Stimulated activated CD8-positive, alpha-beta memory T cell treated with anti-CD3 and anti-CD28 coated beads, Interleukin-7, amount 100 ng/mL, for 4 hours (primary cell): ENCODE measurements at regions not wholly inside any gene's neighbourhood (a gene's known extent, or its start where the extent isn't known, plus 50 kb on each side); places are given as distances from the start of the nearest gene placed in this dataset.

Source experiments
- DNase-seq, 2 donors: peaks; one replicate each; pipeline ENCODE4 v3.0.0-alpha.2; 2020; ENCODE audit warnings: low read depth in 2 of 2

DNA sequence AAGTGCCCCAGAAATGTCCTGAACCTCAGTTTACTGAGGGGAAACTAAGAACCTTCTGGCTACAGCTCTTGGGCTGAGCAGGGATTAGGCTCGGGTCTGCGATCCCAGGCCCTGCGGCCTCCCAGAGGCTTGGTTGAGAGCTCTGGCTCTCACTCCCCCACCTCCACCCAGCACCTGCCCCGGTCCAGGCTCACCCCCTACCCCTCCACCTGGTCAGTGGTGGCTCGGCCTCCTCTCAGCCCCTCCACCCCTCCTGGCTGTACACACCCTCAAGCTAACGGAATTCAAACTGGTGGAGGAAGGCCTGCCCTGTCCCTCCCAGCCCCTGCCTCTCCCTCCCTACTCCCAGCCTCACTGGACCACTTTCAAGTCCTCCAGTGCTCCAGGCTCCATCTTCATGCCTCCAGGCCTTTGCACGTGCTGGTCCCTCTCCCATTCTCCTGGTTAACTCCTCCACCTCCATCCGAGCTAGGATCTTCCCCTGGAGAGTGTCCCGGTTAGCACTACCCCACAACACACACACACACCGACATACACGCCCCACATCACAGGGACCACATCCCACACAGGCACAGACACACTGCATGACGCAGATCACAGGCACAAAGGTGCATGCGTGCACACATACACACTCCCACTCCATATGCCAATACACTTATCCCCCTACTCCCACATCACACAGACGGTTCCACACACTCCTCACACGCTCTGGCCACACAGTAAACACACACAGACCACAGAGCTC is 130.9 kb downstream of the C9orf50 start:
- DNase-seq, result peak; percentile 51 to 62

DNA sequence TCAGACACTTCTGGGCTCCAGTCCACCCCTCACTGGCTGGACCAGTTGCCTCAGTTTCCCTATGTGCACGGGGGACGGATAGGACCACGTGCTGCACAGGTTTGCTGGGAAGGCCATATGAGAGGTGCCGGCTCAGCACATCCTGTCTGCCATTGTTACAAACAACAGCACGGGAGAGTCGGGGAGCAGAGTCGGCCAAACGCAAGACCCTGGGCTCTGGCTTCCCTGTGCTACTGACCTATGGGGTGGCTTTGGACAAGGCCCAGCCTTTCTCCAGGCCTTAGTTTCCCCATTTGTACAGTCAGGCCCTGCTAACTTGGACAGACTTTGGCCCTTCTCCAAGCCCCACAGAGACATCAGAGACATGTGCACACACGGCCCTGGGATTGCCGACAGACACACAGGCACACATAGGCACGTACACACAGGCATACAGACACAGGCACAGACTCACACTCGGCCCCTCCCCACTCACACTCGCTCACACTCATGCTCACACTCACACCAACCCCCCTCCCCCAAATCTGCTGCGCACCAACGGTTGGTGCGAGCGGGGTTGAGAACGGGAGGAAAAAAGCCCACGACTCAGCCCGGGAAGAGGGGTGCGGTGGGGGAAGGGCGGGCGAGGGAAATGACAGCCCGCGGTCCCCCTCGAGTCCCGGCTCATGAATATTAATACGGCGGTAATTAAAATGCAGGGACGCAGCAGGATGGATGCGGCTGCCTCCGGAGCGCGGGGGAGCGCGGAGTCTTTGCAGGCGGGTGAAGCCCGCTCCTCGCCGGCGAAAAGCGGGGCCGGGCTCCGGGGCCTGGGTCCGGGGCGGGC is 133.0 kb downstream of the C9orf50 start:
- peak in 1 of 2 donors; percentile 29 for DNase-seq

DNA sequence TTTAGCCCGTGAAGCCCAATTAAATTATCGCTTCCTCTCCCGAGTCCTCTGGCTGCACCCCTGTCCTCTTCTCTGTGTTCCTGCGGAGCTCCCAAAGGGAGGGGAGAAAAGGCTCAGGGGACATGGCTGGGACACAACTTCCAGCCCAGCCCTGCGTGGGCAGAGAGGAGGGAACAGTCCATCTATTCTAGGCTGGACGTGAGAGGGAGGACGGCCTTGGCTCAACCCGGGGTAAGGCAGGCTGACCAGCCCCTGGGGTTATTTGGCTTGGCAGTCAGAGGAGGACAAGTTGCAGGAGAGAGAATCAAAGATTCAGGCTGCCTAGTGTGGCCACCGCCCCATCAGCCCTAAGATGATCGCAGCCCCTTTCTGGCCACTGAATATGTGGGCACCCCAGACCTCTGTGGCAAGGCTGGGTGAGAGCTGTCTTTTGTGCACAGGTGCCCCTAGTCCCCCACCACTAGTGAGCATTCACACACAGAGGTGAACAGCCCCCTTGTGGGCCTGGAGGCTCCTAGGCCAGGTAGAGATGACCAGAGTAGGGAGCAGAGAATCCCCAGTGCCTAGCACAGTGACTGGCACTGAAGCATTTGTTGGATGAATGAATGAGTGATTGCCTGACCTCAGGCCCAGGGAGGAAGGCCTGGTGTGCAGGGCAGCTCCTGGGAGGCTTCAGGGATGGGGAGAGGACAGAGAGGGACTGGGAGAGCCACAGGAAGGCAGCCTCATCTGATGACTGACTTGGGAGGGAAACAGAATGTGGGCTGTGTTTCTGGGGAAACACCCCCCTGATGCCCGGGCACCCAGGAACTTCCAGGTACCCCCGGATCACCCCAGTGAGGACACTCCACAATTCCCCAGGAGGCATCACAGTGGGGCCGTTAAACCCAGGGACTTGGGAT is 133.9 kb downstream of the C9orf50 start:
- DNase-seq, result no peak

DNA sequence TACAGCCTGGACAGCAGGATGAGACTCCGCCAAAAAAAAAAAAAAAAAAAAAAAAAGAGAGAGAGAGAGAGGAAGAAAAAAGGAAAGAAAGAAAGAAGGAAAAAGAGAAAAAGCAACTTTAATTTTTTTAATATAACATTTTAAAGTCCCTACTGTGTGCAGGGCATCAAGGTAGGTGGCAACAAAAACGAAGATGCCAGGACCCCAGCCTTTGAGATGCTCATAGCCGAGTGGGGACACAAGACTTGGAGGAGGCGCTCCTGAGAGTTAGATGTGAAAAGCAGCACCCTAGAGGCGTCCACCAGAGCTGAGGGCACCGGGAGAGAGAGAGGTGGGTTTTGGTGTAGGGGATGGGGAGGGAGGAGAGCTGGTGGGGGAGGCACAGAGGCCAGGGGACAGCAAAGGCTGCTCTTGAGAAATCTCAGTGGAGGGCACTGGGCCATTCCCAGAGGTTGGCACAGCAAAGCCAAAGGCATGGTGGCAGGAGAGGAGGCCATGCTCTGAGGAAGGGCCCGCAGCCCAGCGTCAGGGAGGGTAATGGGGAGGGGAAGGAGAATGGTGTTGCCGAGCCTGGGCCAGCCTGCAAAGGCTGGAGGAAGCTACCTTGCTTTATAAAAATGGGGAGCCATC is 135.6 kb downstream of the C9orf50 start:
- DNase-seq, result no peak

DNA sequence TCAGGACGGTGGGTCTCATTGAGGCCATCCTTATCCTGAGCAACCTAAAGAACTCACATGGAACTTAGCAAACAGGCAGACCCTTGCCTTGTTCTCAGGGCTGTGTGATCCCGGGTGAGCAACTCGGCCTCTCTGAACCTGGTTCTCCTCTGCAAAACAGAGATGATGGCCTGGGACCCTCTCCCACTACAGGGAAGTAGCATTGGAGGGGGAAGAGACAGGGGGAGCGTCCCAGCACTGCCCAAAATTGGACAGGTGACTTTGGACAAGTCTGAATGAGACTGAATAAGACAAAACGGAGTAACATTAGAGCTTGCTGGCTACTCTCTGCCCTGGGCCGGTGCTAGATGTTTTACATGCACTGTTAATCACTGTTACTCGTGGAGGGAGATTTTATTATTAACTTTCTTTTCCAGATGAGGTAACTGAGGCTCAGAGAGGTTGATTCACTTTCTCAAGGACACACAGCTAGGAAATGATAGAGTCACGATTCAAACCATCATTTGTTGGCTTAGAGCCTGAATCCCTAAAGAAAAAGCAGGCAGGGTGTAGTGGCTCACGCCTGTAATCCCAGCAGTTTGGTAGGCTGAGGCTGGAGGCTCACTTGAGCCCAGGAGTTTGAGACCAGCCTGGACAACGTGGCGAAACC is 136.4 kb downstream of the C9orf50 start:
- DNase-seq, result no peak

DNA sequence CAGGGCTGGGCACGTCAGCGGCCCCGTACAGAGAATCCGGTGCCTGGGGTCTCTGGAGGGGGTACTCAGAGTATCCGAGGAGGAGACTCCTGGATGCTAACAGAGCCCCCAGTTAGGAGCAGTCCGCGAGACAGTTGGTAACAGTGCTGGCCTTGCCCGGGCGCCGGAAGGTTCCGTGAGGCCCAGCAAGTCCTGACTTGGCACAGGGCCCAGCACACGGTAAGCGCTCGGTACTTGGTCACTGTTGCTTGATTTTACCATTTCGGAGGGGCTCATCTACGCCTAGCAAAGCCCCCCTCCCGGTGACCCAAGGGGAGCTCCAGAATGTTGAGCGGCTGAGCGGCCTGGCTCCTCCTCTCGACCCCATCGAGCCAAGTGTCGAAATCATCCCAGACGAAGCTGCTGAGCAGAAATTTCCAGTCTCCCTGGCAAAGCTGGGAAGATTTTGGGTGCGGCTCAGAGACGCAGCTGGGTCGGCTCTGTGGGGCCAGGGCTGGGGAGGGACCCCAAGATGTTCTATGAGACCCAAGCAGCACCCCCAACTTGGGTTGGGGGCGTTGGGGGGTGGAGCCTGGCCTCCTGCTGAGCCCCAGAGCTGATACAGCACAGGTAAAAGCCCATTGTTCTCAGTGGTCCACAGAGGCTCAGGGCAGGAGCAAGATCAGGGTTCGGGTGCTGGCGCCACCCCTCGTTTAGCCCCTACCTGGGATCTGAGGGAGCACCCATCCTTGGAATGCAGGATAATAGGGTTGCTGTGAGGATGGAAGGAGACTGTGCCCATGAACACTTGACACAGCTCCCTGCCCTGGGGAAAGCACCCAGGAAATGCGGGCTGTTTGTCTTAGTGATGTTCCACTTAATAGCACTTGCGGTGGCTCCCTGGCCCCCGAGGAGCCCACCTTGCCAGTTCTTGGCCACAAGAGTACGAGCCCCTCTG is 137.2 kb downstream of the C9orf50 start:
- DNase-seq, result no peak

DNA sequence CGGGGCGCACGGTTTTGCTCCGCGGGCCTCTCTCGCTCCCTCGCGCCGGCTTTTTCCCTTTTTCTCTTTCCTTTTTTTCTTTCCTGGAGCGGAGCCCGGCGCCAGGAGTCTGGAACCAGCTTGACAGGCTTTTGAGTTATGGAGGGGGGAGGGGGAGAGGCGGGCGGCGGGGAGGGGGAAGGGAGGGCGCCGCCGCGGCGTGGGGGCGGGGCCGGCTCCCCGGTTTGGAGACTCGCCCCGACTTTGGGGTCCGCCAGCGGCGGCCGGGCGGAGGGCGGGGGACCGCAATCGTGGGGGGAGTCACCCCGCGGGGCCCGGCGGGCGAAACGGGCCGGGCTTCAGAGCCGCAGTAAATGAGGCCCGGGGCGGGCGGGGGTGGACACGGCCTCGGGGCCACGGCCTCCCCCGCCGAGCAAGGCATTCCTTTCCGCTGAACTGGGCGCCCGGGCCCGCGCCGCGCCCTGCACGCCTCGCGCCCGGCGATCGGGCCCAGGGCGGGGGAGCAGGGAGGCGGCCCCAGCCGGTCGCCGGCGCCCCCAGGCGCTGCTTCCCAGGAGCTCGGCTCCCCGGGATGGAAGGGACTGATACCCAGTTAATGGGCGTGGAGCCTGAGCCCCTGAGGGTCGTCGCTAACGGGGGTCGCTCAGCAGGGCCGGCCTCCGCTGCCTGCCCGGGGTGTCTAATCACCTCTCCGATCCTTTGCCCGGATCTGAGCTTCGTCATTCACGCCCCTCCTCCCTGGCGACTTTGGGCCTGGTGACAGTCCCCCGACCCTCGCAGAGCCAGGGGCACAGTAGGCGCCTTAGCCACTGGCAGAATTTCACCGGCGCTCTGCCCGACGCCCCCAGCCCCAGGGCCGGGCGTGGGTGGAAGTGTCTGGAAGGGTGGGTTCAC is 138.1 kb downstream of the C9orf50 start:
- DNase-seq, result no peak

DNA sequence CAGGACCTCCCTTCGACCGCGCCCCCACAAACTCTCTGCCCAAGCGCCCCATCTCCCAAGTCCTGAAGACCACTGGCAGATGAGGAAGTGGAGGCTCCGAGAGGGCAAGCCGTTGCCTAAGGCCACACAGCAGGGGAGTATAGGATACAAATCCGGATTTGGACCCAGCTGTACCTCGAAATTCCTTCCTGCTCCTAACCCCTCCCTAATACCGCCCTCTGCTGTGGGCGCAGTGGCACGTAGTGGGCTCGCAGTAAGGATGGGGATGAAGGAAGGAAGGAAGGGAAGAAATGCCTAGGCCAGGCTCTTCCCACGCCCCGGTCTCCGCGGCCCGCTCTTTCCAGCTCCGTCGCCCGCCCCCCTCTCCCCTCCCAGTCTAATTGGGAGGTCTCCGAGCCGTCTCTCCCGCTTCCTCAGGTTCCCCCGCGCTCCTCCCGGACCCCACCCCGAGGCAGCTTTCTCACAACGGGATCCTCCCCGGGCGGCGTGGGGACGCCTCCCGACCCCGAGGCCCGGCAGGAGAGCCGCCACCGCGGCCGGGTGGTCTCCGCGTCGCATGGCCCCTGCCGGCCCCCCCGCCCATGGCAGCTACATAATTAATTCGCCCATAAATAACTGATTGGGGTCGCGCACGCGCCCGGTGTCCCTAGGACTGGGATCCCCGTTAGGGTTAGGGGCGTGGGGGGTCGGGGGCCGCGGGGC is 138.9 kb downstream of the C9orf50 start:
- no peak for DNase-seq

DNA sequence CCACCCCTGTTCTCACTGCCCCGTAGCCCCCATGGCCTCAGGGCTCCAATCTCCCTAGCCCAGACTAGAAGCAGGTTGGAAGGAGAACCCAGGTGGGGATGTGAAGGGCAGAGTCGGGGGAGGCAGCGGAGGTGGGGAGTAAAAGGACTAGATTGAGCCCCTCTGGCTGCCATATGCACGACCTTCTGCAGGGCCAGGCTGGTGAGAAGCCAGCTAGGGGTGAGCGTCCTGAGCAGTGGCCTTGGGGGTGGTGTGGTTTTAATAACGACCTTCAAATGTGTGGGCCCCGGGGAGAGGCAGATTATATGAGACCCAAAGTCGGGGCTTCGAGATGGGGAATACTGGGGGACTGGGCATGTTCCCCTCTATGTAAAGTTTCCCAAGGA is 139.5 kb downstream of the C9orf50 start:
- DNase-seq, result no peak

DNA sequence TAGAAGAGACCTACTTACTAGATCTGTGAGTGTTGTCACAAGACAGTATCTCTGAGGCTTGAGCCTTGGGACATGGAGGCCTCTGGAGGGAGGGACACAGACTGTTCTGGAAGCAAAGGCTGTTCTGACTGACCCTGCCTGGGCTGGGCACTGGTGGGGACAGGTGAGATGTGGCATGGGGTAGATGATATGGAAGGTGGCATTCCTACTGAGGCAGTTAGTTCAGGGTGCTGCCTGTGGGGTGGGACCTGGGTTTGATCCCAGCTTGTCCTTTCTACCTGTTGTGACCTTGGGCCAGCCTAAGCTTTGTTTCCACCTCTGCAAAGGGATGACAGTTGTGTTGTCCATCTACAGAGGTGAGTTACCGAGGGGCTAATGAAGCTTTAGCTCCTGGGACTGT is 140.2 kb downstream of the C9orf50 start:
- DNase-seq, result no peak

DNA sequence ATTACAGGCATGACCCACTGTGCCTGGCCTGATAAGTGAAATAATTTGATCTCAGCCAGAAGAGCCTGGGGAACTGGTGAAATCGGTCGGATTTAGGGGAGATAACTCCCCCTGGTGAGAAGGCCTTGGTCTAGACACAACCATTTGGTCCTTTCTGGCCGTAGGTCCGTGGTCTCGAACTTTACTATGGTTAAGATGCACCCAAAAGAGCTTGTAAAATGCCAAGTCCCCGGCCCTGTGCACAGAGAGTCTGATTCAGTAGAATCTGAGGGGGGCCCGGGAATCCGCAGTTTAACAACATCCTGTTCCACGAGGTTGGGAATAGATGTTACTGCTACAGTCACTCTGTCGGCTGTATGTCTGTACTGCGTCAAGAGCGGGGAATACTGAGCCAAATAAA is 140.7 kb downstream of the C9orf50 start:
- DNase-seq, result no peak

DNA sequence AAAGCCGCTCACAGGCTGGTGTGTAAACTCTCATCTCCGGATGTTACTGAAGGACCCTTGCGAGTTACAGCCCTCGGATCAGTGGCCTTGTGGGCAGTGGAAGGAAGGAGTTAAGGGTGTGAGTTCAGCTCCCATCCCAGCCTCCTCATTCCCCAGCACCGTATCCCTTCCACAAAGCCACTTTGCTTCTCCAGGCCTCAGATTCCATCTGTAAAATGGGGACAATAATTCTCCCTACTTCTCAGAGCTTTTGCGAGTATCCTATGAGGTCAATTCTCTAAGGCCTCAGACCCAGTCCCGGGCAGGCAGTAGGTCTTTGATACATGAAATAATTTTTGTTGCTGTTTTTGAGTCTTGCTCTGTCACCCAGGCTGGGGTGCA is 141.3 kb downstream of the C9orf50 start:
- DNase-seq, result no peak

DNA sequence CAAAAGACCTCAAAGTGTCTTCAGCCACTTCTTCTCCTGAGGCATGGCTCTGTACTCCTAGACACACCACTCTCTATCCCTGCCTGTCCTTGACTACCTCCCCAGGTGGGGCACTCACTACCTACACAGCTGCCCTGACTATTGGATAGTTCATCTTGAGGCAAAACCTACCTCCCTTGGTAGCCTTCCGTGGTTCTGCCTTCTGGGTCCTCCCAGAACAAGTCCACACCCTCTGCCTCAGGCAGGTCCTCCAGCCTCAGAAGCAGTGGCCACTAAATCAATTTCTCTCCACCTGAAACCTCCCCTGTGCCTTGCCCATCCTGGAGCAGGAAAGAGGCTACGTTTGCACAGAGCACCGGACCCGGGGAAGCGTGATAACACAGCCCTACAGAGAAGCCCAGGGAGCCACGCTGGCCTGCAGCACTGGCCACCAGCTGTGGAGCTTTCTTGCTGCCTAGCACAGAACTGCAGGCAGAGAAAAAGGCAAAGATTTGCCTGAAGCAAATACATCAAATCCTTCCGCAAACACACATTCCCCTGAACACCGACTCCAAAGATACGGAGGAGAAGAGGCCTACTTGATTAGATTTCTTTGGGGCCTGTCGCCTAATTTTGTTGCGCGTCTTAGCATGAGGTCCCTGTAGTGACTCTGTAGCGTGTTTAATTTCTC is 141.8 kb downstream of the C9orf50 start:
- DNase-seq, result no peak

DNA sequence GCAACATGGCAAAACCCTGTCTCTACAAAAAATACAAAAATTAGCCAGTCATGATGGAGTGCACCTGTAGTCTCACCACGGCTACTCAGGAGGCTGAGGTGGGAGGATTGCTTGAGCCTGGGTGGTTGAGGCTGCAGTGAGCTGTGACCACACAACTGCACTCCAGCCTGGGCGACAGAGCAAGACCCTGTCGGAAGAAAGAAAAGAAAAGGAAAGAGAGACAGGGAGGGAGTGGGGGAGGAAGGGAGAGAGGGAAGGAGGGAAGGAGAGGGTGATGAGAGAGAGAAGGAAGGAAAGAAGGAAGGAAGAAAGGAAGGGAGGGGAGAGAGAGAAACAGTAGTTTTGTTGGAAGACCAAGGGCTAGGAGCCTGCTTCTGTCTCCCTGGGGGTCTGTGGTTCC is 142.4 kb downstream of the C9orf50 start:
- DNase-seq, result no peak

DNA sequence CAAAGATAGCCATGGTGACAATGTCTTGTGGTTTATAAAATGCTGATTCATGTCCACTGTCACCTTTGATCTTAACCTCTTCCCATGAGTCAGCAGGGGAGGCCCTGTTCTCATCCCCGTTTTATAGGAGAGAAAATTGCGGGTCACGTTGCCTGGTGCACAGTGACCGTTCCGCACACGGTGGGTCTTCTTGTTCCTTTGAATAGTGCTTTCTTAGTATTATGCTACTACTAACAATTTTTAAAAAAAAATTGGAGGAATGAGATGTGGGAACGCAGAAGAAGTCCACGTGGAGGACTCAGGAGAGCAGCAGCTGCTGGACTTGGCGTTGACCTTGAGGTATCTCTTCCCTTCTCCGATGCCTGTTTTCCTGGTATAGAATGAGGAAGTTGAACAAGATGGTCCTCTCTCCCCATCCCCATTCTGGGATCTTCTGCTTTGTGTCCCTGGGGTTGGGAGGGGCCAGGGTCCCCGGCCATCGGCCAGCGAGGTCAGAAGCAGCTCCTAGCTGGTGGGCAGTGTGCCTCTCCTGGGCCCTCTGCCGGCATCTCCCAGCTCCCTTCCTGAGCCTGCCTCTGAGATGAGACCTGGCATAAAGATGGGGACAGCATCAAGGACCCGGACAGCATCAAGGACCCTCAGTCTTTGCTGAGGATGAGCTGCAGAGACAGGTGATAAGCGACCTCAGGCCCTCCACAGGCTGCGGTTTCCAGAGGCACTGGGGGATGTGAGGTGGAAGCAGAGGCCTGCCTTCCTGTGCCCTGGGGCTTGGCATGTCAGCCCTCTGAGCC is 143.9 kb downstream of the C9orf50 start:
- DNase-seq, result no peak

DNA sequence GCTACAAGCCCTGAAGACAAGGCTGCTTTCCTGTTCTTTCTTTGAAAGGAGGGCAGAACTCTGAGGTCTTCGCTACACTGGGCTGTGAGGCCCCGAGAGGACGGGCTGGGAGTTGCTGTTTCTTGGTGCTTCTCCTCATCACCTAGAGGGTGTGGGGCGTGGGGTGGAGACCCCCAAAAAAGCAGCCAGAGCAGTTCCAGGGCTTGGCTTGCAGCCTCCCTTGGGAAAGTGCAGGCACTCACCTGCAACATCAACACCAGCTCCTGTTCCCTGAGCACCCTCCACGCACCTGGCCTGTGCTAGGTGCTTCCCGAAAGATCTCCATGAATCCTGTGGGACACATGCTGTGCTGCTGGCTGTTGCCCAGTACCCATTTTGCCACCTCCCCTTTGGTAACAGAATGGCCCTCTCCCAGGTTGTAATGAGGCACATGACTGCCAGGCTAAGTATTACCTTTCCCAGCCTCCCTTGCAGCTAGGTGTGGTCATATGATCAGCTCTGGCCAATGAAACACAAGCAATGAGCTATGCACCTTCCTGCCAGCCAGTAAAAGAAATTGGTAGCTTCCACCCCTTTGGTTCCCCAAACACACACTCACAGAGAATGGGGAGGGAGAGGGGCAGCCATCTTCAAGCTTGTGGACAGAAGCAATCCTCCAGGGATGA is 146.0 kb downstream of the C9orf50 start:
- no peak for DNase-seq
